Testis (tissue), 2 donors: ENCODE measurements at regions not wholly inside any gene's neighbourhood (a gene's known extent, or its start where the extent isn't known, plus 50 kb on each side); places are given as distances from the start of the nearest gene placed in this dataset.

Source experiments
- POLR2A ChIP-seq: fragments of 450-650 bp; IDR thresholded peaks from one replicate; pipeline ENCODE4 v1.6.1; 2017; ENCODE audit warnings: antibody characterized with exemption, mild to moderate bottlenecking, moderate library complexity
- TF ChIP-seq, protein P1 (sequence below), 3 experiments: fragments of 450-650 bp in 2 of 3; fragments of 200-600 bp in 1 of 3; sonication (generic) in 1 of 3; IDR thresholded peaks; one replicate each; pipeline ENCODE4 v1.5.1; 2016 to 2019; ENCODE audit warnings: antibody characterized with exemption in 3 of 3, mild to moderate bottlenecking in 2 of 3, moderate library complexity in 1 of 3

- TF ChIP-seq, protein P1, sequence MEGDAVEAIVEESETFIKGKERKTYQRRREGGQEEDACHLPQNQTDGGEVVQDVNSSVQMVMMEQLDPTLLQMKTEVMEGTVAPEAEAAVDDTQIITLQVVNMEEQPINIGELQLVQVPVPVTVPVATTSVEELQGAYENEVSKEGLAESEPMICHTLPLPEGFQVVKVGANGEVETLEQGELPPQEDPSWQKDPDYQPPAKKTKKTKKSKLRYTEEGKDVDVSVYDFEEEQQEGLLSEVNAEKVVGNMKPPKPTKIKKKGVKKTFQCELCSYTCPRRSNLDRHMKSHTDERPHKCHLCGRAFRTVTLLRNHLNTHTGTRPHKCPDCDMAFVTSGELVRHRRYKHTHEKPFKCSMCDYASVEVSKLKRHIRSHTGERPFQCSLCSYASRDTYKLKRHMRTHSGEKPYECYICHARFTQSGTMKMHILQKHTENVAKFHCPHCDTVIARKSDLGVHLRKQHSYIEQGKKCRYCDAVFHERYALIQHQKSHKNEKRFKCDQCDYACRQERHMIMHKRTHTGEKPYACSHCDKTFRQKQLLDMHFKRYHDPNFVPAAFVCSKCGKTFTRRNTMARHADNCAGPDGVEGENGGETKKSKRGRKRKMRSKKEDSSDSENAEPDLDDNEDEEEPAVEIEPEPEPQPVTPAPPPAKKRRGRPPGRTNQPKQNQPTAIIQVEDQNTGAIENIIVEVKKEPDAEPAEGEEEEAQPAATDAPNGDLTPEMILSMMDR (IDR thresholded peaks at IDR 0.05): no peak
- no peak for TF ChIP-seq POLR2A
Observed at GRCh38 chr1:229065613-229066012, 205.3 kb upstream of the RAB4A start.
